ENCODE measurements at regions not wholly inside any gene's neighbourhood (a gene's known extent, or its start where the extent isn't known, plus 50 kb on each side); places are given as distances from the start of the nearest gene placed in this dataset.

DNA sequence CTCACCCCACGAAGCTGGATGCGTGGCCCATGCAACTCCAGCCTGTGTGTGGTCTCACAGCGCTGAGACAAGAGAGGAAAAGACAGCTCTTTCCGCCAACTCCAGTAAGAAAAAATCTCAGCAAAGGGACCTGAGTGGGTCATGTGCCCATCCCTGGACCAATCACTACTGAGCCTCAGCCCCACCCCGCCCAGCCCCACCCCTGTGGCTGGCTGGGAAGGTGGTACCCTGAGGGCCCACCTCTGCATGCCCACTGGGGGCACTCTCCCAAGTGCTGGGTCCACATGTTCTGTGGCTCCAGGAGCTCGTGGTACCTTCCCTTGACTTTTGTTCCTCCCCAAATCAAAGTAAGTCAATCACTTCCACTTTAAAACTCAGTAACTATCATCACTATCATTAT, 105.1 kb upstream of the SMIM23 start:
- no peaks in the 10 kb centered on the region for H3K4me1 ChIP-seq (ENCODE audit: insufficient read depth, low read length, severe bottlenecking)
- H3K27ac ChIP-seq (ENCODE audit: low read depth, low read length, poor library complexity, severe bottlenecking), result no peak overlapping the region
- H3K4me2 ChIP-seq (ENCODE audit: low read length), result no peak overlapping the region
- TF ChIP-seq, protein P1, sequence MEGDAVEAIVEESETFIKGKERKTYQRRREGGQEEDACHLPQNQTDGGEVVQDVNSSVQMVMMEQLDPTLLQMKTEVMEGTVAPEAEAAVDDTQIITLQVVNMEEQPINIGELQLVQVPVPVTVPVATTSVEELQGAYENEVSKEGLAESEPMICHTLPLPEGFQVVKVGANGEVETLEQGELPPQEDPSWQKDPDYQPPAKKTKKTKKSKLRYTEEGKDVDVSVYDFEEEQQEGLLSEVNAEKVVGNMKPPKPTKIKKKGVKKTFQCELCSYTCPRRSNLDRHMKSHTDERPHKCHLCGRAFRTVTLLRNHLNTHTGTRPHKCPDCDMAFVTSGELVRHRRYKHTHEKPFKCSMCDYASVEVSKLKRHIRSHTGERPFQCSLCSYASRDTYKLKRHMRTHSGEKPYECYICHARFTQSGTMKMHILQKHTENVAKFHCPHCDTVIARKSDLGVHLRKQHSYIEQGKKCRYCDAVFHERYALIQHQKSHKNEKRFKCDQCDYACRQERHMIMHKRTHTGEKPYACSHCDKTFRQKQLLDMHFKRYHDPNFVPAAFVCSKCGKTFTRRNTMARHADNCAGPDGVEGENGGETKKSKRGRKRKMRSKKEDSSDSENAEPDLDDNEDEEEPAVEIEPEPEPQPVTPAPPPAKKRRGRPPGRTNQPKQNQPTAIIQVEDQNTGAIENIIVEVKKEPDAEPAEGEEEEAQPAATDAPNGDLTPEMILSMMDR (IDR thresholded peaks at IDR 0.05; ENCODE audit: low read length), result no peak
- no peak for TF ChIP-seq EZH2 (IDR thresholded peaks at IDR 0.05; ENCODE audit: borderline replicate concordance, low read length)
- no peaks in the 10 kb centered on the region for H3K9me2 ChIP-seq (ENCODE audit: low read depth, low read length)
- H3K27me3 ChIP-seq (ENCODE audit: insufficient read depth, low read length), result no peaks in the 10 kb centered on the region
- no peak overlapping the region for H3K9ac ChIP-seq (ENCODE audit: low read length)
- H3K9me3 ChIP-seq (ENCODE audit: low read length), result no peaks in the 10 kb centered on the region
- no peaks in the 10 kb centered on the region for H3K79me2 ChIP-seq (ENCODE audit: insufficient read depth, low read length)
- no peak overlapping the region for H2AFZ ChIP-seq (ENCODE audit: low read length)
- H3F3A ChIP-seq (ENCODE audit: insufficient read depth, low read length), result no peaks in the 10 kb centered on the region
- no peaks in the 10 kb centered on the region for H3K36me3 ChIP-seq (ENCODE audit: insufficient read depth, low read length)
- H4K20me1 ChIP-seq (ENCODE audit: insufficient read depth, low read length), result no peaks in the 10 kb centered on the region
- H3K4me3 ChIP-seq (ENCODE audit: low read depth, low read length, poor library complexity, severe bottlenecking), result no peak overlapping the region

DNA sequence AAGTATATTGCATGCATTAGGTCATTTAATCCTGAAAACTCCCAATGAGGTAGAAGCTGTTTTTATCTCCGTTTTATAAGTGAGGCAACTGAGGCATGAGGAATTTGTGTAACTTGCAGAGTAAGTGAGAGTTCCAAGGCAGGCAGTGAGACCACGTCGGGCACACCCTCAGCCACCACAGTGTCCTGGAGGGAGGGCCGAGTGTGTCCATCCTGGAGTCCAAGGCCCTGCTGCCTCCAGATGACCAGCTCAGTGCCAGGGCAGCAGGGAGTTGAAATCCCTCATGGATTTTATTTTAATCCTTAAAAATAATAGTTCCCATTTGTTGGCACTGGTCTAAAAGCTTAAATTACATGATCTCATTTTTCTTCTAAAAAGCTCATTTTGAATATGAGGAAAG, 104.6 kb upstream of the SMIM23 start:
- no peaks in the 10 kb centered on the region for H3F3A ChIP-seq (ENCODE audit: insufficient read depth, low read length)
- no peaks in the 10 kb centered on the region for H3K4me1 ChIP-seq (ENCODE audit: insufficient read depth, low read length, severe bottlenecking)
- H3K27ac ChIP-seq (ENCODE audit: low read depth, low read length, poor library complexity, severe bottlenecking), result no peak overlapping the region
- TF ChIP-seq, protein P1 (IDR thresholded peaks at IDR 0.05; ENCODE audit: low read length), result no peak
- no peak for TF ChIP-seq EZH2 (IDR thresholded peaks at IDR 0.05; ENCODE audit: borderline replicate concordance, low read length)
- no peaks in the 10 kb centered on the region for H3K27me3 ChIP-seq (ENCODE audit: insufficient read depth, low read length)
- H3K36me3 ChIP-seq (ENCODE audit: insufficient read depth, low read length), result no peaks in the 10 kb centered on the region
- no peaks in the 10 kb centered on the region for H3K9me3 ChIP-seq (ENCODE audit: low read length)
- H3K9ac ChIP-seq (ENCODE audit: low read length), result no peak overlapping the region
- no peak overlapping the region for H2AFZ ChIP-seq (ENCODE audit: low read length)
- H3K79me2 ChIP-seq (ENCODE audit: insufficient read depth, low read length), result no peaks in the 10 kb centered on the region
- no peaks in the 10 kb centered on the region for H4K20me1 ChIP-seq (ENCODE audit: insufficient read depth, low read length)
- no peak overlapping the region for H3K4me3 ChIP-seq (ENCODE audit: low read depth, low read length, poor library complexity, severe bottlenecking)
- H3K4me2 ChIP-seq (ENCODE audit: low read length), result no peak overlapping the region
- no peaks in the 10 kb centered on the region for H3K9me2 ChIP-seq (ENCODE audit: low read depth, low read length)

DNA sequence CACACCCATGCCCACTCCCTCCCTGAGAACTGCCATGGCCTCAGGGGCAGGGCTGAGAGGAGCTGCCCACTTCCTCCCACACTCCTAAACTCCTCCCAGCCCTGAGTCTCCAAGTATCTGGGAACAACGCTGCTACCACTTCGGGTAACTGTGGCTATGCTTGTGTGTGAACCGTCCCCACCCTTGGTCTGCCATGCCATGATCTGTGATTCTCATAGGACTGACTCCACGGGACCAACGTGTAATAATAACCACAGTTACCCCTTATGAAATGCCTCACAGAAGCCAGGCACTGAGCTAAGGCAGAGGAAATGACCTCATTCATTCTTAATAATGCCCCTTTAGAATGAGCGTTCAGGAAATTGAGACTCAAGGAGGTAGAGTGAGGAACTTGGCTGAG, 103.9 kb upstream of the SMIM23 start:
- H2AFZ ChIP-seq (ENCODE audit: low read length), result no peak overlapping the region
- no peak overlapping the region for H3K4me3 ChIP-seq (ENCODE audit: low read depth, low read length, poor library complexity, severe bottlenecking)
- TF ChIP-seq, protein P1 (IDR thresholded peaks at IDR 0.05; ENCODE audit: low read length), result no peak
- no peak for TF ChIP-seq EZH2 (IDR thresholded peaks at IDR 0.05; ENCODE audit: borderline replicate concordance, low read length)
- H3K79me2 ChIP-seq (ENCODE audit: insufficient read depth, low read length), result no peaks in the 10 kb centered on the region
- H3K9me3 ChIP-seq (ENCODE audit: low read length), result no peaks in the 10 kb centered on the region
- no peak overlapping the region for H3K9ac ChIP-seq (ENCODE audit: low read length)
- H3F3A ChIP-seq (ENCODE audit: insufficient read depth, low read length), result no peaks in the 10 kb centered on the region
- no peaks in the 10 kb centered on the region for H4K20me1 ChIP-seq (ENCODE audit: insufficient read depth, low read length)
- no peak overlapping the region for H3K4me2 ChIP-seq (ENCODE audit: low read length)
- no peak overlapping the region for H3K27ac ChIP-seq (ENCODE audit: low read depth, low read length, poor library complexity, severe bottlenecking)
- H3K27me3 ChIP-seq (ENCODE audit: insufficient read depth, low read length), result 0 out of 2 replicates have a peak, but pooled peaks cover 4% of the 10 kb centered on the region
- no peaks in the 10 kb centered on the region for H3K36me3 ChIP-seq (ENCODE audit: insufficient read depth, low read length)
- H3K9me2 ChIP-seq (ENCODE audit: low read depth, low read length), result no peaks in the 10 kb centered on the region
- H3K4me1 ChIP-seq (ENCODE audit: insufficient read depth, low read length, severe bottlenecking), result no peaks in the 10 kb centered on the region
